ENCODE measurements at regions not wholly inside any gene's neighbourhood (a gene's known extent, or its start where the extent isn't known, plus 50 kb on each side); places are given as distances from the start of the nearest gene placed in this dataset.

GRCh38 chr4:127071443-127071842 is 561.3 kb upstream of the INTU start:
- no peak overlapping the region for H3K4me3 Mint-ChIP-seq
- no peaks in the 10 kb centered on the region for H3K27me3 Mint-ChIP-seq
- intact Hi-C loops (cut with micrococcal nuclease), result no loop called here
- no peak overlapping the region for H3K27ac Mint-ChIP-seq
- no peaks in the 10 kb centered on the region for H3K36me3 Mint-ChIP-seq (ENCODE audit: low read depth)
- H3K9me3 Mint-ChIP-seq, result peaks cover 46% of the 10 kb centered on the region
- no peaks in the 10 kb centered on the region for H3K4me1 Mint-ChIP-seq (ENCODE audit: low read depth)

DNA sequence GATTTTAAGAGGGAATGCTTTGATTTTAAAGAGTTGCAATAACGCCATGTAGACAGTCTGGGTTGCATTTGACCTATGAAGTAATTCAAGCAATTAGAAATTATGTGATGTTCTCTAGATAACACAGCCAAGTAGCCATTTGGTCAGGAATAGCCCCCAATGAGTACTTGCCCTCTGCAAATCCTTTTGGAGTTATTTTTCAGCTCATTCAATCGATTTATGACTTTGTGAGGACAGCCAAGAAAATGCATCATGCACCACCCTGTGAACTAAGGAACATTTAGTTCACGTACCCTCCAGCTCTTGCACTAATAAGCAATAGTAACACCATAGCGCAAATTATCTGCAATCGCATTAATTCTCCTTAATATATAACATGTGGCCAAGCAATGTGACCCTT is 552.6 kb upstream of the INTU start:
- Mint-ChIP-seq H3K4me3 (no peak overlapping the region), H3K27ac (no peak overlapping the region), H3K9me3 (peaks cover 40% of the 10 kb centered on the region), H3K27me3 (no peaks in the 10 kb centered on the region), H3K36me3 (ENCODE audit: low read depth) (no peaks in the 10 kb centered on the region), H3K4me1 (ENCODE audit: low read depth) (no peaks in the 10 kb centered on the region)
- intact Hi-C loops (cut with micrococcal nuclease), result no loop called here

GRCh38 chr4:127081041-127081440 is 551.7 kb upstream of the INTU start:
- intact Hi-C loops (cut with micrococcal nuclease), result no loop called here
- H3K4me3 Mint-ChIP-seq, result no peak overlapping the region
- H3K4me1 Mint-ChIP-seq (ENCODE audit: low read depth), result no peaks in the 10 kb centered on the region
- H3K27ac Mint-ChIP-seq, result no peak overlapping the region
- H3K36me3 Mint-ChIP-seq (ENCODE audit: low read depth), result no peaks in the 10 kb centered on the region
- H3K9me3 Mint-ChIP-seq, result peaks cover 46% of the 10 kb centered on the region
- no peaks in the 10 kb centered on the region for H3K27me3 Mint-ChIP-seq

- no peaks in the 10 kb centered on the region for H3K4me1 Mint-ChIP-seq (ENCODE audit: low read depth)
- no peak overlapping the region for H3K4me3 Mint-ChIP-seq
- intact Hi-C loops (cut with micrococcal nuclease), result no loop called here
- H3K36me3 Mint-ChIP-seq (ENCODE audit: low read depth), result no peaks in the 10 kb centered on the region
- no peak overlapping the region for H3K27ac Mint-ChIP-seq
- H3K9me3 Mint-ChIP-seq, result peaks cover 45% of the 10 kb centered on the region
- no peaks in the 10 kb centered on the region for H3K27me3 Mint-ChIP-seq
Observed at GRCh38 chr4:127082986-127083385, 549.8 kb upstream of the INTU start.

- Mint-ChIP-seq H3K36me3 (ENCODE audit: low read depth) (no peaks in the 10 kb centered on the region), H3K9me3 (peaks cover 51% of the 10 kb centered on the region), H3K27ac (no peak overlapping the region), H3K4me1 (ENCODE audit: low read depth) (no peaks in the 10 kb centered on the region), H3K27me3 (no peaks in the 10 kb centered on the region), H3K4me3 (no peak overlapping the region)
- intact Hi-C loops (cut with micrococcal nuclease), result no loop called here
Observed at GRCh38 chr4:127084666-127085065, 548.1 kb upstream of the INTU start.

- no peaks in the 10 kb centered on the region for H3K4me1 Mint-ChIP-seq (ENCODE audit: low read depth)
- peaks cover 11% of the 10 kb centered on the region for H3K9me3 Mint-ChIP-seq
- H3K27me3 Mint-ChIP-seq, result no peaks in the 10 kb centered on the region
- no peaks in the 10 kb centered on the region for H3K36me3 Mint-ChIP-seq (ENCODE audit: low read depth)
- no peak overlapping the region for H3K4me3 Mint-ChIP-seq
- no peak overlapping the region for H3K27ac Mint-ChIP-seq
- intact Hi-C loops (cut with micrococcal nuclease), result no loop called here
Observed at GRCh38 chr4:127097061-127097460, 535.7 kb upstream of the INTU start.

DNA sequence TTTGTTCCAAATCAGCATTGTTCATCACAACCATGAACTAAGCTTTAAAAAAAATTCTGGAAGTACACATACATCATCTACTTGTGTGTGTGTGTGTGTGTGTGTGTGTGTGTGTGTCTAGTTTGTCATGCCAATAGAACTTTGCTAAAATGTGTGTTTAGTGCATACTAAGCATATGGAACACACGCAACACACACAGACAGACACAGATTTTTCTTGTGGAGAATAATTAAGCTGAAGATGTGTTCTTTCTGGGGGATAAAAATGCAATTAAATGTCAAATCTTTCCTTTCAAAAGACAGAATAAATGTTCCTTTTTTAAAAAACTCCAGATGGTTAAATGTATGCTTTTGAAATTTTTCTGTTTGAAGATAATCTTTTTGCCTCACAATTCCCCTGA is 530.4 kb upstream of the INTU start:
- no peak overlapping the region for H3K4me3 Mint-ChIP-seq
- no peaks in the 10 kb centered on the region for H3K36me3 Mint-ChIP-seq (ENCODE audit: low read depth)
- H3K27ac Mint-ChIP-seq, result no peak overlapping the region
- intact Hi-C loops (cut with micrococcal nuclease), result no loop called here
- H3K4me1 Mint-ChIP-seq (ENCODE audit: low read depth), result no peaks in the 10 kb centered on the region
- peaks cover 18% of the 10 kb centered on the region for H3K9me3 Mint-ChIP-seq
- H3K27me3 Mint-ChIP-seq, result no peaks in the 10 kb centered on the region

DNA sequence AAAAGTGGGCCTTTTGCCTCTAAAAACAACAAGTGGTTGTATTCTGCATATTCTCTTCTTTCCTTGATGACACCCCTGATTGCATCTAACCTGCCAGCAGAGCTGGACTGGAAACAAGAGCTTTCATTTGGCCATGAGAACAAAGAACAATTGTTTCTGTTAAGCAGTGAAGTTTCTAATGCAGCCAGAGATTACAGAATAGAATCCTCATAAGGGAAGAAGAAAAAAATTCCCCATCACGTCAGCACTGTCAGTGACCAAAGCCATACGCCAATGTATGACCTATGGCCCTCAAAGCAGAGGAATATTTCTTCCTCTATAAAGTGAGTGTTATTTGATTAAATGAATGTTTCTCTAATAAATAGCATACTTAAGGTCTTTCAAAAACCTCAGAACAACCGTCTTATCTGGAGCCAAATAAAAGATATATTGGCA is 529.1 kb upstream of the INTU start:
- Mint-ChIP-seq H3K27ac (no peak overlapping the region), H3K4me1 (ENCODE audit: low read depth) (no peaks in the 10 kb centered on the region), H3K9me3 (peaks cover 32% of the 10 kb centered on the region), H3K36me3 (ENCODE audit: low read depth) (no peaks in the 10 kb centered on the region), H3K27me3 (no peaks in the 10 kb centered on the region), H3K4me3 (no peak overlapping the region)
- intact Hi-C loops (cut with micrococcal nuclease), result no loop called here

- Mint-ChIP-seq H3K4me1 (ENCODE audit: low read depth) (no peaks in the 10 kb centered on the region), H3K27me3 (no peaks in the 10 kb centered on the region), H3K4me3 (no peak overlapping the region), H3K27ac (no peak overlapping the region), H3K9me3 (peaks cover 27% of the 10 kb centered on the region), H3K36me3 (ENCODE audit: low read depth) (no peaks in the 10 kb centered on the region)
- intact Hi-C loops (cut with micrococcal nuclease), result no loop called here
Observed at GRCh38 chr4:127113844-127114362, 518.9 kb upstream of the INTU start.

GRCh38 chr4:127118681-127119080 is 514.1 kb upstream of the INTU start:
- no peak overlapping the region for H3K27ac Mint-ChIP-seq
- H3K36me3 Mint-ChIP-seq (ENCODE audit: low read depth), result no peaks in the 10 kb centered on the region
- no peak overlapping the region for H3K4me3 Mint-ChIP-seq
- H3K4me1 Mint-ChIP-seq (ENCODE audit: low read depth), result no peaks in the 10 kb centered on the region
- no peaks in the 10 kb centered on the region for H3K27me3 Mint-ChIP-seq
- intact Hi-C loops (cut with micrococcal nuclease), result no loop called here
- peaks cover 17% of the 10 kb centered on the region for H3K9me3 Mint-ChIP-seq

- Mint-ChIP-seq H3K27me3 (no peaks in the 10 kb centered on the region), H3K4me1 (ENCODE audit: low read depth) (no peaks in the 10 kb centered on the region), H3K27ac (no peak overlapping the region), H3K36me3 (ENCODE audit: low read depth) (no peaks in the 10 kb centered on the region), H3K4me3 (no peak overlapping the region), H3K9me3 (peaks cover 11% of the 10 kb centered on the region)
- intact Hi-C loops (cut with micrococcal nuclease), result no loop called here
Observed at GRCh38 chr4:127120441-127121090, 512.2 kb upstream of the INTU start.

DNA sequence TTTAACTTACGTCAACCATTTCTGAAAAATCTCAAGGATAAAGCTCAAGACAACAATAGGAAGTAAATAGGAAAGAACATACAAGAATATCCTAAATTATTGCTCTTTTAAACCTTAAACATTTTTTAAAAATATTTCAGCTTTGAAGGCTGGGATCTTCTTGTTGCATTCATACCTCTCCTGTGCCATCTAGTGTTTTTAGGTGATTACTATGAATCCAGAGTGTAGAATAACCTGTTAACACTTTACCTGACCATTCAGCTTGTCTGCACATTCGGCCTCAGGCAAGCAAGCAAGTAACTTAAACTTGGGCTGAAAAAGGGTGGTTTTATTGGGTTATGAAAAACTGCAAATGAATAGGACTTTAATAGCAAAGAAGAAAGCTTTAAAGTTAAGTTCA is 507.8 kb upstream of the INTU start:
- H3K36me3 Mint-ChIP-seq (ENCODE audit: low read depth), result no peaks in the 10 kb centered on the region
- H3K27ac Mint-ChIP-seq, result no peak overlapping the region

DNA sequence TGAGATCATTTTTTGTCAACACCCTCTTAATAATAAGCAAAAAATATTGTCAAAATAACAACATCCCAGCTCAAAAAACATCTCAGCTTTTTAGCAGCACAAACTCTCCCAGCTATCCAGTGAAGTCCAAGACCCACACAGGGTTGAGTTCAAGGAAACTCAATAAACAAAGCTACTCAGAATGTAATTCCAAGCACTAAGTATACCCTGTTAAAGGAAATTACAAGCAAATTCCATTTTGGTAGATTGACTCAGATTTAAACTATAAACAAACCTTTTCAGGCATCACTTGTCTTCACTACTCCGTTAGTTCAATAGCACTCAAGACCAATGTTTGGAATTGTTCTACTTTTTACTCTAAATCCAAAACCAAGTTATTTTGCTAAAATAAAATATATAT is 506.0 kb upstream of the INTU start:
- Mint-ChIP-seq H3K27me3 (no peaks in the 10 kb centered on the region), H3K36me3 (ENCODE audit: low read depth) (no peaks in the 10 kb centered on the region), H3K4me1 (ENCODE audit: low read depth) (no peaks in the 10 kb centered on the region), H3K9me3 (peaks cover 20% of the 10 kb centered on the region), H3K27ac (no peak overlapping the region), H3K4me3 (no peak overlapping the region)
- intact Hi-C loops (cut with micrococcal nuclease), result no loop called here

More for the DNA sequence above, 507.8 kb upstream of the INTU start:
- no peak overlapping the region for H3K4me3 Mint-ChIP-seq
- no peaks in the 10 kb centered on the region for H3K4me1 Mint-ChIP-seq (ENCODE audit: low read depth)
- intact Hi-C loops (cut with micrococcal nuclease), result no loop called here
- H3K27me3 Mint-ChIP-seq, result no peaks in the 10 kb centered on the region
- H3K9me3 Mint-ChIP-seq, result peaks cover 20% of the 10 kb centered on the region

DNA sequence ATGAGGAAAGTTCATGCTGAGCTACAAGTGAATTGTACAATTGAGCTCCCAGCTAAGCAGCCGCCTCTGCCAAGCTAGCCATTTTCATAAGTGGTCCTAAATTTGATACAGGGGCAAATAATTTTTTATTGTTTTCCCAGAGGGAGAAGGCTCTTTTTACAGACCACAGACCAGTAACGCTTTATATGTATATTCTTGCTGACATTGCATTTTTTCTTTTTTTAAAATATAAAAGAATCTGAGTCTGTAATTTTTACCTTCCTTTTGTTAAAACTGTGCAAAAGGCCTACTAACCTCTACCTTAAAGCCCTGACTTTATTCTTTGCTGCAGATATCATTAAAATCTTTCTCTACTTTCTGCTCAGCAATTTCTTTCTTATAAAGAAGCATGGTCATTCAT is 501.2 kb upstream of the INTU start:
- no peaks in the 10 kb centered on the region for H3K27me3 Mint-ChIP-seq
- intact Hi-C loops (cut with micrococcal nuclease), result no loop called here
- H3K27ac Mint-ChIP-seq, result no peak overlapping the region
- H3K4me3 Mint-ChIP-seq, result no peak overlapping the region
- no peaks in the 10 kb centered on the region for H3K36me3 Mint-ChIP-seq (ENCODE audit: low read depth)
- no peaks in the 10 kb centered on the region for H3K4me1 Mint-ChIP-seq (ENCODE audit: low read depth)
- H3K9me3 Mint-ChIP-seq, result peaks cover 7% of the 10 kb centered on the region

DNA sequence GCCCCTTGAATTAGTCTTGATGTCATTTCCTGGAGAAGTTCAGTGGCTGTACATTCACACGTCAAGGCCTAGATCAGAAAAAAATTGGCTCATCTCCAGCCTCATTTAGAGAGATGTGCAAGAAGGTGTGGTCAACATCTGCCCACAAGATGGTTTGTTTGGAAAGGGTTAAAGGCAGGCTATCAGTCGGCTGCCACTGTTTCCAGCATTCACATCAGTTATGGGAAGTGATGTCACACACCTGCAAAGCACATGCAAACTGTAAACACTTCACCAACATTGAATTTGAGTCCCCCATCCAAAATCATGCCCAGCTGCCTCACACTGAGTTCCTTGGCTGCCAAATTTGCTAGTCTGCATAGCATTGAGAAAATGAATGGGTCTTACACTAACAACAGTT is 498.3 kb upstream of the INTU start:
- no peaks in the 10 kb centered on the region for H3K4me1 Mint-ChIP-seq (ENCODE audit: low read depth)
- H3K27ac Mint-ChIP-seq, result no peak overlapping the region
- H3K27me3 Mint-ChIP-seq, result no peaks in the 10 kb centered on the region
- H3K4me3 Mint-ChIP-seq, result no peak overlapping the region
- intact Hi-C loops (cut with micrococcal nuclease), result no loop called here
- H3K36me3 Mint-ChIP-seq (ENCODE audit: low read depth), result no peaks in the 10 kb centered on the region
- H3K9me3 Mint-ChIP-seq, result no peaks in the 10 kb centered on the region

All from dendritic cell treated with granulocyte-macrophage colony-stimulating factor and Interleukin-4, amounts not matched to agents 40 ng/mL and 50 ng/mL, for 4 days (primary cell).